ENCODE measurements at regions not wholly inside any gene's neighbourhood (a gene's known extent, or its start where the extent isn't known, plus 50 kb on each side); places are given as distances from the start of the nearest gene placed in this dataset.

GRCh38 chr12:107826276-107826675 lies 51.8 kb downstream of the ASCL4 start:
- no peak overlapping the region for H4K8ac ChIP-seq (ENCODE audit: low read depth, low read length)
- H3K79me2 ChIP-seq (ENCODE audit: control insufficient read depth, insufficient read depth, low read length, poor library complexity), result no peaks in the 10 kb centered on the region
- no peaks in the 10 kb centered on the region for H3K36me3 ChIP-seq (ENCODE audit: control insufficient read depth in 1 of 2, insufficient read depth in 2 of 2, low read length in 2 of 2)
- H2BK120ac ChIP-seq (ENCODE audit: insufficient read depth, low read length, poor library complexity), result no peak overlapping the region
- H2AK5ac ChIP-seq (ENCODE audit: low read length), result no peak overlapping the region
- no peaks in the 10 kb centered on the region for H3K79me1 ChIP-seq (ENCODE audit: low read length)
- no peak overlapping the region for H4K12ac ChIP-seq (ENCODE audit: low read depth, low read length)
- WGBS (ENCODE audit: extremely low coverage, insufficient coverage, insufficient read length), result no CpG with 5 or more reads among the region's 9 CpGs
- no peaks in the 10 kb centered on the region for H3K4me1 ChIP-seq (ENCODE audit: control insufficient read depth in 1 of 2, insufficient read depth in 2 of 2, low read length in 2 of 2)
- H3K23ac ChIP-seq (ENCODE audit: low read length), result no peak overlapping the region
- no peak overlapping the region for H3K4ac ChIP-seq (ENCODE audit: low read depth, low read length)
- no peak for DNase-seq
- no peak overlapping the region for H3K4me3 ChIP-seq (ENCODE audit: low read depth, low read length)
- H2AFZ ChIP-seq (ENCODE audit: insufficient read depth, low read length, poor library complexity), result no peak overlapping the region
- no peak overlapping the region for H2BK5ac ChIP-seq (ENCODE audit: low read depth, low read length, poor library complexity)
- H3K9ac ChIP-seq (ENCODE audit: low read length), result no peak overlapping the region
- H3K27ac ChIP-seq (ENCODE audit: low read depth, low read length), result no peak overlapping the region
- H3K14ac ChIP-seq (ENCODE audit: low read length), result no peak overlapping the region
- H3K27me3 ChIP-seq (ENCODE audit: insufficient read depth, low read length), result no peaks in the 10 kb centered on the region
- no peak overlapping the region for H2BK12ac ChIP-seq (ENCODE audit: low read length)
- H3K9me3 ChIP-seq (ENCODE audit: insufficient read depth, low read depth, low read length), result peaks cover 12% of the 10 kb centered on the region
- no peak overlapping the region for H3K4me2 ChIP-seq (ENCODE audit: low read length)
- H4K91ac ChIP-seq (ENCODE audit: low read depth, low read length), result no peak overlapping the region
- H3K18ac ChIP-seq (ENCODE audit: low read length), result no peak overlapping the region

DNA sequence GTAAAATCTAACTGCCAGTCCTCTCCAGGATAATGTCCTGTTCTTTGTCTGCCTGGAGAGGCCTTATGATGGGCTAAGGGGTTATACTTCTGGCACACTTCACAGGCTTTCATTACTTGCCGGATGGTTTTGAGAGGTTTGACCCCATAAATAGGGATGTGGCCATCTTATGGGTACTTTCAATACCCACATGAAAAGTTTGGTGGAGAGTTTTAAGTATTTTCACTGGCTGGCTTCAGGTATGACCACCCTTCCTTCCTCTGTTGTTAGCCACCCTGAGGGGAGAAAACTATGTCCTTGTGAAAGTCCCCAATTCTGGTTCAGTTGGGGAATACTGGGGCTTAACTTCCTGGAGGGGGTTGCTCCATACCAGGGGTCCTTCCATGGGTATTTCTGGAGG lies 54.8 kb downstream of the ASCL4 start:
- WGBS (ENCODE audit: extremely low coverage, insufficient coverage, insufficient read length), result no CpG with 5 or more reads among the region's 1 CpG
- Histone ChIP-seq H3K79me1 (ENCODE audit: low read length) (no peaks in the 10 kb centered on the region), H3K36me3 (ENCODE audit: control insufficient read depth in 1 of 2, insufficient read depth in 2 of 2, low read length in 2 of 2) (no peaks in the 10 kb centered on the region), H4K8ac (ENCODE audit: low read depth, low read length) (no peak overlapping the region), H3K18ac (ENCODE audit: low read length) (no peak overlapping the region), H2BK5ac (ENCODE audit: low read depth, low read length, poor library complexity) (no peak overlapping the region), H2BK120ac (ENCODE audit: insufficient read depth, low read length, poor library complexity) (no peak overlapping the region), H3K79me2 (ENCODE audit: control insufficient read depth, insufficient read depth, low read length, poor library complexity) (no peaks in the 10 kb centered on the region), H3K9ac (ENCODE audit: low read length) (no peak overlapping the region), H3K4ac (ENCODE audit: low read depth, low read length) (no peak overlapping the region), H3K4me1 (ENCODE audit: control insufficient read depth in 1 of 2, insufficient read depth in 2 of 2, low read length in 2 of 2) (no peaks in the 10 kb centered on the region), H2BK12ac (ENCODE audit: low read length) (no peak overlapping the region), H3K4me3 (ENCODE audit: low read depth, low read length) (no peak overlapping the region), H2AFZ (ENCODE audit: insufficient read depth, low read length, poor library complexity) (no peak overlapping the region), H4K91ac (ENCODE audit: low read depth, low read length) (no peak overlapping the region), H3K27ac (ENCODE audit: low read depth, low read length) (no peak overlapping the region), H4K12ac (ENCODE audit: low read depth, low read length) (no peak overlapping the region), H3K4me2 (ENCODE audit: low read length) (no peak overlapping the region), H3K14ac (ENCODE audit: low read length) (no peak overlapping the region), H2AK5ac (ENCODE audit: low read length) (no peak overlapping the region), H3K27me3 (ENCODE audit: insufficient read depth, low read length) (no peaks in the 10 kb centered on the region), H3K23ac (ENCODE audit: low read length) (no peak overlapping the region), H3K9me3 (ENCODE audit: insufficient read depth, low read depth, low read length) (peaks cover 9% of the 10 kb centered on the region)
- no peak for DNase-seq

- Histone ChIP-seq H4K8ac (ENCODE audit: low read depth, low read length) (no peak overlapping the region), H3K23ac (ENCODE audit: low read length) (no peak overlapping the region), H3K79me2 (ENCODE audit: control insufficient read depth, insufficient read depth, low read length, poor library complexity) (no peaks in the 10 kb centered on the region), H3K4ac (ENCODE audit: low read depth, low read length) (no peak overlapping the region), H2AK5ac (ENCODE audit: low read length) (no peak overlapping the region), H3K4me3 (ENCODE audit: low read depth, low read length) (no peak overlapping the region), H3K79me1 (ENCODE audit: low read length) (no peaks in the 10 kb centered on the region), H2BK5ac (ENCODE audit: low read depth, low read length, poor library complexity) (no peak overlapping the region), H2BK12ac (ENCODE audit: low read length) (no peak overlapping the region), H3K9ac (ENCODE audit: low read length) (no peak overlapping the region), H2AFZ (ENCODE audit: insufficient read depth, low read length, poor library complexity) (no peak overlapping the region), H3K27ac (ENCODE audit: low read depth, low read length) (no peak overlapping the region), H3K18ac (ENCODE audit: low read length) (no peak overlapping the region), H3K9me3 (ENCODE audit: insufficient read depth, low read depth, low read length) (peaks cover 3% of the 10 kb centered on the region), H3K14ac (ENCODE audit: low read length) (no peak overlapping the region), H3K4me1 (ENCODE audit: control insufficient read depth in 1 of 2, insufficient read depth in 2 of 2, low read length in 2 of 2) (no peaks in the 10 kb centered on the region), H3K36me3 (ENCODE audit: control insufficient read depth in 1 of 2, insufficient read depth in 2 of 2, low read length in 2 of 2) (no peaks in the 10 kb centered on the region), H4K12ac (ENCODE audit: low read depth, low read length) (no peak overlapping the region), H4K91ac (ENCODE audit: low read depth, low read length) (no peak overlapping the region), H2BK120ac (ENCODE audit: insufficient read depth, low read length, poor library complexity) (no peak overlapping the region), H3K27me3 (ENCODE audit: insufficient read depth, low read length) (no peaks in the 10 kb centered on the region), H3K4me2 (ENCODE audit: low read length) (no peak overlapping the region)
- WGBS (ENCODE audit: extremely low coverage, insufficient coverage, insufficient read length), result no CpG with 5 or more reads among the region's 4 CpGs
- DNase-seq, result no peak
Measured at GRCh38 chr12:107832441-107832840, 57.9 kb downstream of the ASCL4 start.

DNA sequence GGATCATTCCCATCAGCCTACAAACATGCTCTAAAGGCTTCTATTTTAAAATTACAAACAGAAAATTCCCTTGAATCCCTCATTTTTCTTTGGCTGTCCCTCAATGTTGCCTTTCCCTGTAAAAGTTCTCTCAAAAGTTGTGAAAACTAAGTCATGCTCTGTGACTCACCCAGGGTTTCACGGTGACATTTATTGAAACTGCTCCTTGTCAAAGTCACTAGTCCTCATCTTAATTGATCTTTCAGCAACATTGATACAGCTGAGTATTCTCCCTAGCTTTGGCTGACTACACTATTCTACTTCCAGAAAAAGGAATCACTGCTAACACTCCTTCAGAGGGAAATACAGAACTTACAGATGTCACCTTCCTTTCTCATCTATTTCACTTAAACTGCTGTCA lies 65.7 kb downstream of the ASCL4 start:
- no peak overlapping the region for H2BK120ac ChIP-seq (ENCODE audit: insufficient read depth, low read length, poor library complexity)
- DNase-seq, result no peak
- no peaks in the 10 kb centered on the region for H3K36me3 ChIP-seq (ENCODE audit: control insufficient read depth in 1 of 2, insufficient read depth in 2 of 2, low read length in 2 of 2)
- H3K79me2 ChIP-seq (ENCODE audit: control insufficient read depth, insufficient read depth, low read length, poor library complexity), result no peaks in the 10 kb centered on the region
- no peak overlapping the region for H3K14ac ChIP-seq (ENCODE audit: low read length)
- no CpG with 5 or more reads among the region's 1 CpG for WGBS (ENCODE audit: extremely low coverage, insufficient coverage, insufficient read length)
- H3K4me1 ChIP-seq (ENCODE audit: control insufficient read depth in 1 of 2, insufficient read depth in 2 of 2, low read length in 2 of 2), result peaks cover 9% of the 10 kb centered on the region in 2 experiments
- no peaks in the 10 kb centered on the region for H3K79me1 ChIP-seq (ENCODE audit: low read length)
- no peak overlapping the region for H4K12ac ChIP-seq (ENCODE audit: low read depth, low read length)
- H3K9me3 ChIP-seq (ENCODE audit: insufficient read depth, low read depth, low read length), result peaks cover 7% of the 10 kb centered on the region
- H2BK12ac ChIP-seq (ENCODE audit: low read length), result no peak overlapping the region
- no peak overlapping the region for H2AFZ ChIP-seq (ENCODE audit: insufficient read depth, low read length, poor library complexity)
- H3K27me3 ChIP-seq (ENCODE audit: insufficient read depth, low read length), result peaks cover 22% of the 10 kb centered on the region
- H3K4me2 ChIP-seq (ENCODE audit: low read length), result no peak overlapping the region
- no peak overlapping the region for H4K8ac ChIP-seq (ENCODE audit: low read depth, low read length)
- no peak overlapping the region for H3K9ac ChIP-seq (ENCODE audit: low read length)
- H3K27ac ChIP-seq (ENCODE audit: low read depth, low read length), result no peak overlapping the region
- H4K91ac ChIP-seq (ENCODE audit: low read depth, low read length), result no peak overlapping the region
- no peak overlapping the region for H2AK5ac ChIP-seq (ENCODE audit: low read length)
- H3K23ac ChIP-seq (ENCODE audit: low read length), result no peak overlapping the region
- no peak overlapping the region for H3K4ac ChIP-seq (ENCODE audit: low read depth, low read length)
- no peak overlapping the region for H3K4me3 ChIP-seq (ENCODE audit: low read depth, low read length)
- H3K18ac ChIP-seq (ENCODE audit: low read length), result no peak overlapping the region
- H2BK5ac ChIP-seq (ENCODE audit: low read depth, low read length, poor library complexity), result no peak overlapping the region

Data from trophoblast cell (in vitro differentiated cells and primary cell).